ENCODE measurements at regions not wholly inside any gene's neighbourhood (a gene's known extent, or its start where the extent isn't known, plus 50 kb on each side); places are given as distances from the start of the nearest gene placed in this dataset.
"Not testable (repeated sequence)": the region's sequence is repeated elsewhere in the genome, so short reads cannot be mapped to it uniquely, and the experiment has no call there.

DNA sequence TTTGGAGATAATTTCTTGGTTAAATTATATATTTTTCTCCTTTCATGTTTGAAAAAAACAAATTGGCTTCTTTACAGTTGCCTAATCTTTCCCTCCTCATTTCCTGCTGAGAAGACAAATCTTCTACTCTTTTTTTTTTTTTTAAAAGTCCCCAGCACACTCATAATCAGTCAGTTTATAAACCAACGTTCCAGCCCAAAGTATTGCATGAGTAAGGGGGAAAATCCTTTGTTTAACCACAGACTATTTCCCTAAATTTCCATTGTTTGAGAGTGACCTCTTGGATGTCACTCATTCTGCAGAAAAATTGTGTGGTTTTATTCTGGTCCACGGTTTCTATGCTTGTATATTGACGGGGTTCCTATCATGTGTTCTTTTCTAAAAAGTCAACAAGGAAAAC is 55.1 kb upstream of the TLR4 start:
- DNase-seq = no peak

DNA sequence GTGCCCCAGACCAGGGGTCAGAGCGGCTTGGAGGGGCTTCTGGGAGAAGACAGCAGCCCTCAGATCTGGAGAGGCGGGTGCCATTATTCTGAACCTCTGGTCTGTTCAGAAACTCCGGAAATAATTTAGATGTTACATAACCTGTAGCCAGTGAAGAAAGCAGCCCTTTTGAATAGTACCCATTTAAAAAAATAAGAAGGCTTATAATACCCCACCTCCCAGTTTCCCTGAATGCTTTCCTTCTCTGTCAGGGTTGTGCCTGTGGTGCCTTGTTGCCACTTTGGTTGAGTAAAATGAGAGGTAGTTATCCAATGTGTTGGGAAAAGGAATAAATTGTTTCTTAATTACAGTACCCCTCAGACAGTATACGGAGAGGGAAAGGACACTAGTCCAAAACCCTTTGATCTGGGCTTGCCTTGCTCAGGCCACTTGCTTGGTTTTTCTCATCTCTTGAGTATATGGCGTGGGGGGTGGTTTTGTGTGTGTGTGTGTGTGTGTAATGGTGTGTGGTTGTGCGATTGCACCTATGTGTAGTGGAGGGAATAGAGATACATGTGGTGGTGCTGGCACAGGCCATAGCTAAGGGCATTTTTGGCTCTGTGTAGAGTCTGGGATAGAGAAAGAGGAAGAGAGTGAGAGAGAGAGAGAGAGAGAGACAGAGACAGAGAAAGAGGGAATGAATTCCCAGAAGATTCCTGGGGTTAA is 59.1 kb upstream of the TLR4 start:
- no peak for DNase-seq

GRCh38 chr9:117644133-117644931 is 59.9 kb upstream of the TLR4 start:
- peak; percentile 73 for DNase-seq

DNA sequence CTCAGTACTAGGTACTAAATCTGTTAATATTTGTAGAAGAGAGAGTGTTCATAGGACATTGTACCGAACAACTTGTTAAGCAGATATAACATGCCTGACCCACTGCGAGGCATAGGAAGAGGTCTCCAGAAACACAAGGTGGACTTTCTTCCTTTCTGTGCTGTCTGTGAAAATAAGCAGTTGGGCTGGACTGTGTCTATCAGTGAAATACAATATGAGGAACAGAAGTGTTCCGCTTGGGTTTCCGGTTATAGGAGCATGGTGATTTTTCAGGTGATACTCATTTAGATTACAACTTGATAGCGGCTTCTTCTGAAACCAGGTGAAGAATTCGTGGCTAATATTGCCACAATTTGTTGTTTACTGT is 60.9 kb upstream of the TLR4 start:
- no peak for DNase-seq

DNA sequence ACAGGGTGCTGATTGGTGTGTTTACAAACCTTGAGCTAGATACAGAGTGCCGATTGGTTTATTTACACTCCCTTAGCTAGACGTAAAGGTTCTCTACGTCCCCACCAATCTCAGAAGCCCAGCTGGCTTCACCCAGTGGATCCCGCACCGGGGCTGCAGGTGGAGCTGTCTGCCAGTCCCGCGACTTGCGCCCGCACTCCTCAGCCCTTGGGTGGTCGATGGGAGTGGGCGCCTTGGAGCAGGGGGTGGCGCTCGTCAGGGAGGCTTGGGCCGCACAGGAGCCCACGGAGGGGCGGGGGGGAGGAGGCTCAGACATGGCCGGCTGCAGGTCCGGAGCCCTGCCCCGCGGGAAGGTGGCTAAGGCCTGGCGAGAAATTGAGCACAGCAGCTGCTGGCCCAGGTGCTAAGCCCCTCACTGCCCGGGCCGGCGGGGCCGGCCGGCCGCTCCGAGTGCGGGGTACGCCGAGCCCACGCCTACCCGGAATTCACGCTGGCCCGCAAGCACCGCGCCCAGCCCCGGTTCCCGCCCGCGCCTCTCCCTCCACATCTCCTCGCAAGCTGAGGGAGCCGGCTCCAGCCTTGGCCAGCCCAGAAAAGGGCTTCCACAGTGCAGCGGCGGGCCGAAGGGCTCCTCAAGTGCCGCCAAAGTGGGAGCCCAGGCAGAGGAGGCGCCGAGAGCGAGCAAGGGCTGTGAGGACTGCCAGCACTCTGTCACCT is 61.5 kb upstream of the TLR4 start:
- not testable (repeated sequence) for DNase-seq

DNA sequence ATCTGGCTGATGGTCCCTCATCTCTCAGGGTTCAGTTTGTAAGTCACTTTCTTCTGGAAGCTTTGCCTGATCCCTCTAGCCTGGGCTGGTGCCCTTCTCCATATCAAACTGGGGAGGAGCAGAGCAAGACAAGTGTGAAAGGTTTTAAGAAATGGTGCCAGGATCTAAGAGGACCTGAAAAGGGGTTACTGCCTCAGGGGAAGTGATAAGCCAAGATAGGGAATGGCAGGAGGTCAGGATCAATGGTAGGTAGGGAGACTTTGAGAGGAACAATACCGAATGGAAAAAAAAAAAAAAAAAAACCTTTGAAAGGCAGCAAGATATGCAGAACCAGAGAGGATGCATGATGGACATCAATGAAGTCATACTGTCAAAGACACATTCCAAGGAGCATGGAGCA is 67.5 kb upstream of the TLR4 start:
- no peak for DNase-seq

DNA sequence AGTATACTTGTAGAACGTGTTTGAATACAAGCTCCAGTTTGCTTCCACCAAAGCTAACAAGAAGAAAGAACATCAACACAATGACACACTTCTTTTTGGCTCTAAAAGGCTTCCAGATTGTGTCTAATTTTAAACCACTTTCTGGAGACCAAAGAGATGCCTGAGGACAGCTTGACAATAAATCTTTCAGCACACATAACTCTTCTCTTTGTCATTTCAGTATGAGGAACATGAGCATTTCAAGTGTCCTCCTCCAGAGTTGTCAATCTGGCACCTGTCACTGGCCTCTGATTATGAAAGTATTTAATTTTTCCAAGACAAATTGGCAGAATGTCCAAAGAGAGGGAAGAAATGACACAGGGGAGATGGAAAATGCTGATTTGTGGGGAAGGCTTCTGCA is 79.0 kb upstream of the TLR4 start:
- DNase-seq = no peak

- no peak for DNase-seq
Measured at GRCh38 chr9:117624106-117624505, 80.1 kb upstream of the TLR4 start.

DNA sequence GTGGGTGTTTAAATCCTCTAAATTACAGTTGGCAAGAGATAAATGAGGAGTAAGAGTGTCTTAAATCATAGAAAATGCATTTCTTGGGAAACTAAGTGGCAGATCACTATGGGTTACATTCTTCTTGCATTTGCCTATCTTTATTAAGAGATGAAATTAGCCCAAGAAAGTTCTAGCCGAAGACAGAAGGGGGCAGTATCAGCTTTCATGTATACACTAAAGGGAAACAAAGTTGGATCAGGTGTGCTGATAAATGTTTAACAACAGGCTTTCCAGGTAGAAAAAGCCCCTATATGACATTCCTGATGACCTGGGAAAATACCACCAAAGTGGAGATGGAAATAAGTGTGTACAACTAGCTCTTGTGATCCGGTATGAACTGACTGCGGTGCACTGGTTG is 81.9 kb upstream of the TLR4 start:
- DNase-seq = no peak

GRCh38 chr9:117616431-117616831 is 87.8 kb upstream of the TLR4 start:
- peak; percentile 53 for DNase-seq

GRCh38 chr9:117612317-117612716 is 91.9 kb upstream of the TLR4 start:
- DNase-seq = peak; percentile 25

- no peak for DNase-seq
Measured at GRCh38 chr9:117597977-117598376, 106.2 kb upstream of the TLR4 start.

- peak; percentile 67 for DNase-seq
Measured at GRCh38 chr9:117596678-117597077, 107.5 kb upstream of the TLR4 start.

DNA sequence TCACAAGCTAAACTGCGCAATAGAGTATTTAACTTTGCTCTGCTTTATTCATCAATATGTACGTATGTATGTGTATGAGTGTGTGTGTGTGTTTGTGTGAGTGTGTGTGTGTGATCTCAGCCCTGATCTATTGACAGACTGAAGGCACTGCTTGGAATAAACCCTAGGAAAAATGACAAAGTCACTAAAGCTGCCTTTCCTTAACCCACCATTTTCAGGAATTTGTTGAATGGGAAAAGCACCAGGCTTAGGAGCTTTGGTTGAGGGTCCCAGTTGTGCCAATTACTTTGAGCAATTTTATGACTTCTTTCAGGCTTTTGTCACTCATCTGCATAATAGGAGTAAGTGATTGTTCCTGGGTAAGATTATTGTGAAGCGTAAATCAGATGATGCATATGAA is 108.6 kb upstream of the TLR4 start:
- no peak for DNase-seq

DNA sequence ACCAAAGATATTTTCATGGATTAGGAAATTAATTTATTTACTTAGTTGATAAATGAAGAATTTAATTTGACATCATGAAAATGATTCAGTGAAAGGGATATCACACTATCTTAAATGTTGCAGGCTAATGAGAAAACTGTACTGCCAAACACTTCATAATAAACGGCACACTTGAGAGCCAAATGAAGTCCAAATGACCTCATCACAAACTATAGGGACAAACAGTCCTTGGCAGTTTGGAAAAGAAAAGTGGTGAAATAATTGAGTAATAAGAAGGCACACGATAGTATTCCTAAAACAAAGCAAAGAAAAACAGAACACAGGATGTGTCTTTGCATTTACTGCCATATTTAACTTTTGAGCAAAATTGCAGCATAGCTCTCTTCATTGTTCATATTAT is 116.9 kb upstream of the TLR4 start:
- DNase-seq = no peak

GRCh38 chr9:117574099-117574498 is 130.1 kb upstream of the TLR4 start:
- DNase-seq = no peak

- no peak for DNase-seq
Measured at GRCh38 chr9:117564839-117565238, 139.4 kb upstream of the TLR4 start.

GRCh38 chr9:117561761-117562160 is 142.4 kb upstream of the TLR4 start:
- no peak for DNase-seq

DNA sequence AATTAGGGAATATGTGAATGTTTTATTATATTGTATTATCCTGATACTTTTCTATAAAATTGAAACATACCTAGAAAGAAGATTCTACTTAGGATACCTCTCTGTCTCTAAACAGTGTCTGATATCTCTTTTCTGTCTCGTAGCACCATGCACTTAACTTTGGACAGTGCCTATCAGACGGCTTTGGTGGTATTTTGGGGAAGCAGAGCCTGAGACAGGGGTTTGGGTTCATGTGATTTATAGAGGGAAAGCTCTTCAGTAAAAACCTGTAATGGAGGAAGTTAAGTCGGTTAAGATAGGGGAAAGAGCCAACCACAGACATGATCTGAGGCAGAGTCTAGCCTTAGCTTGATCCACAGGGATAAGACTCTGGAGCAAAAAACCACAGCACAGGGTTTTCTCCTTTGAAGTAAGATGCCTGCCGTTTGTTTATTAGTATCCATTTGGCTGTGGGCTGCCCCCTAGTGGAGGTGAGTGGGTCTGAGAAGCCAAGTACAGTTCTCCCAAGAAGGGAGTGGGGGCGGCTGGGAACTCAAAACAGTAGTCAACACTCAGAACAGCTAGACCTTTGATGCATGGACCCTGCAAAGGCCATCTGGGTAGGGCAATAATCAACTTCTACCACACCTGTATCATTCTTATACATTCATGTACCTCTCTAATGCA is 141.2 kb upstream of the ASTN2 start:
- no peak for DNase-seq

DNA sequence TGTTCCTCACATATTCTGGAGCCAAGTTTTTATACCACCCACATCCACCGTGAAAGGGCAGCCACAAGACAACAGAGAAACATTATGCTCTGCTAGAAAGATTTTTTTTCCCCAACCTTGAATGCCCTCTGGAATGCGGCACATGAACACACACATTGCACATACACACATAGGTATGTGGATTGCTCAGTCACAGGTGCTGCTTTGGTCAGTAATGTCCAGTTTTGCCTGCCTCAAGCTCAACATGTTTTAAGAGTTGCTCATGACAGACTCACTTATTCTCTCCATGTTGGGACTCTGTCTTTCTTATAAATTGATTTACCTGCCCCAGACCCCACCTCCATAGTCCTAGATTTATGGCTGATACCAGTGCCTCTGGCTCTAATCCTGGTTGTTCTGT is 138.0 kb upstream of the ASTN2 start:
- DNase-seq = no peak

- no peak for DNase-seq
Measured at GRCh38 chr9:117551171-117551570, 136.3 kb upstream of the ASTN2 start.

DNA sequence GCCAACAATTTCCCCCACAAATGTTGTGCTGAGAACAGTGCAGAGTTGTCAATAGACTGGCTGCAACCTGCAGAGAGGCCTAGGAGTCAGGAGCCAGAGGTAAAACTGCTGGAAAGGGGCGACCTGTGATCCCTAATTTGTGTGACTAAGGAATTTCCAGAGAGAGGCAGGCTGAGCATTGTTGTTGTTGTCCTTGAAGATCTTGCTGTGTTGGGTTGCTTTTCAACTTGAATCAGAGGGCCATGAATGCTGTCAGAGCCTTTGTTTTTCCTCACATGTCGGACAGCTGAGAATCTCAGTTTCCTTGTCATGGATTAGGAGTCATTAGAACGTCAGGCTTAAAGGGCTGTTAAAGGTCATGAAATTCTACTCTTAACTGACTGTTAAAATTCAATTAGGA is 134.6 kb upstream of the ASTN2 start:
- DNase-seq = no peak

- DNase-seq = peak; percentile 15
Measured at GRCh38 chr9:117548556-117548955, 133.7 kb upstream of the ASTN2 start.

GRCh38 chr9:117547904-117548303 is 133.0 kb upstream of the ASTN2 start:
- no peak for DNase-seq

Measured in NCI-H345 (cell line).